HepG2 (cell line): ENCODE measurements at regions not wholly inside any gene's neighbourhood (a gene's known extent, or its start where the extent isn't known, plus 50 kb on each side); places are given as distances from the start of the nearest gene placed in this dataset.

Source experiments
- ATAC-seq: fragments of 200-7000 bp; cut with Tn5 transposase; 3 replicates; pipeline ENCODE4 v1.9.1; 2020; ENCODE audit warnings: mild to moderate bottlenecking, moderate library complexity
- BruUV-seq: library from RNA; stranded (reverse); fragments of 400-500 nt; replicated peaks from 2 replicates; lab custom pipeline; 2021; lab: Mats Ljungman, UMichigan
- CTCF ChIA-PET: fragments of 300-600 bp; formaldehyde crosslinking; extraction: SDS; loops from one replicate; lab custom pipeline; 2021; ENCODE audit warnings: low total read pairs, inconsistent platforms, low intra/inter-chr PET ratio; lab: Yijun Ruan, JAX
- POLR2A ChIA-PET: fragments of 350-600 bp; sonication (Branson Sonifier 250); formaldehyde crosslinking; loops from one replicate; lab custom pipeline; 2020; ENCODE audit warnings: antibody characterized with exemption, inconsistent platforms; lab: Yijun Ruan, JAX
- DNase-seq: peaks from one replicate; pipeline ENCODE4 v3.0.0-alpha.2; 2015; ENCODE audit warnings: low spot score
- FAIRE-seq: peaks from 3 replicates; lab custom pipeline; 2011; peaks lifted over from hg19 to GRCh38; lab: Jason Lieb, UNC
- H2AFZ ChIP-seq: one replicate; pipeline ENCODE4 v1.6.1; 2011; ENCODE audit warnings: low read length, inconsistent platforms
- H3K27ac ChIP-seq: fragments of 300-600 bp; 3 replicates; pipeline ENCODE4 v1.8.0; 2011; ENCODE audit warnings: mixed run types, mild to moderate bottlenecking, mixed read lengths, low read length, inconsistent platforms; ENCODE audit not compliant: insufficient read depth; ENCODE audit errors: extremely low read length
- H3K27me3 ChIP-seq, 2 experiments: fragments of 200-600 bp in 1 of 2; 2 replicates in 1 of 2; 3 replicates in 1 of 2; pipeline versions ENCODE4 v1.6.0 to v1.8.0; 2011; ENCODE audit warnings: low read length in 2 of 2, mild to moderate bottlenecking in 2 of 2, moderate library complexity in 2 of 2, inconsistent platforms in 1 of 2; ENCODE audit not compliant: insufficient read depth in 2 of 2, control insufficient read depth in 1 of 2
- H3K36me3 ChIP-seq, 2 experiments: fragments of 200-600 bp in 1 of 2; replicated peaks in 1 of 2; 2 replicates in 1 of 2; 3 replicates in 1 of 2; pipeline versions ENCODE4 v1.5.1 to v1.8.0; 2011; ENCODE audit warnings: low read length in 2 of 2, inconsistent platforms in 1 of 2; ENCODE audit not compliant: insufficient read depth in 2 of 2, control insufficient read depth in 1 of 2
- H3K4me1 ChIP-seq: 2 replicates; pipeline ENCODE4 v1.5.1; 2012; ENCODE audit warnings: low read length, inconsistent platforms; ENCODE audit not compliant: insufficient read depth
- H3K4me2 ChIP-seq: 2 replicates; pipeline ENCODE4 v1.6.0; 2011; ENCODE audit warnings: low read depth, low read length, inconsistent platforms
- H3K4me3 ChIP-seq, 3 experiments: fragments of 200-600 bp in 1 of 3; sonication (generic), shearing (Covaris generic) in 1 of 3; replicated peaks in 1 of 3; 2 replicates each; pipeline ENCODE4 v1.5.1; 2011 to 2016; ENCODE audit warnings: low read length in 3 of 3, inconsistent platforms in 2 of 3, low read depth in 2 of 3, mild to moderate bottlenecking in 2 of 3, control low read depth in 1 of 3, mixed read lengths in 1 of 3; ENCODE audit not compliant: insufficient read depth in 1 of 3
- H3K79me2 ChIP-seq: one replicate; pipeline ENCODE4 v1.6.1; 2011; ENCODE audit warnings: low read length, inconsistent platforms; ENCODE audit not compliant: insufficient read depth
- H3K9ac ChIP-seq: 2 replicates; pipeline ENCODE4 v1.6.0; 2011; ENCODE audit warnings: mild to moderate bottlenecking, low read depth, low read length, inconsistent platforms; ENCODE audit not compliant: insufficient read depth
- H3K9me3 ChIP-seq: 2 replicates; pipeline ENCODE4 v1.5.1; 2012; ENCODE audit warnings: mild to moderate bottlenecking, low read length
- H4K20me1 ChIP-seq: 2 replicates; pipeline ENCODE4 v1.6.0; 2011; ENCODE audit warnings: inconsistent platforms, mild to moderate bottlenecking, low read length, moderate library complexity; ENCODE audit not compliant: insufficient read depth
- EED ChIP-seq: sonication (generic); formaldehyde crosslinking; IDR thresholded peaks from 2 replicates; pipeline ENCODE4 v1.5.0; 2020; ENCODE audit warnings: mild to moderate bottlenecking, missing genetic modification reagents
- ETV6 ChIP-seq: sonication (generic); formaldehyde crosslinking; conservative IDR thresholded peaks from 2 replicates; pipeline ENCODE4 v1.4.0; 2020; ENCODE audit warnings: missing genetic modification reagents
- STAG1 ChIP-seq: sonication (generic); formaldehyde crosslinking; IDR thresholded peaks from 2 replicates; pipeline ENCODE4 v1.4.0; 2020; ENCODE audit warnings: missing genetic modification reagents
- TOPORS ChIP-seq: sonication (generic); formaldehyde crosslinking; IDR thresholded peaks from 2 replicates; pipeline ENCODE4 v1.8.0; 2023; ENCODE audit warnings: mild to moderate bottlenecking, missing genetic modification reagents
- ZNF264 ChIP-seq: sonication (generic); formaldehyde crosslinking; IDR thresholded peaks from 2 replicates; pipeline ENCODE4 v1.4.0; 2020; ENCODE audit warnings: missing genetic modification reagents
- ZNF713 ChIP-seq: sonication (generic); formaldehyde crosslinking; IDR thresholded peaks from 2 replicates; pipeline ENCODE4 v1.4.0; 2020; ENCODE audit warnings: mild to moderate bottlenecking, missing genetic modification reagents
- WGBS: methylation state at CpG from one replicate; pipeline ENCODE4 v1.1.6; 2017; ENCODE audit warnings: low lambda C conversion rate; 5-methylcytosine and 5-hydroxymethylcytosine counted together
- in situ Hi-C: cut with HindIII; loops from 2 replicates; pipeline ENCODE4 v1.10.0; 2017; ENCODE audit warnings: low pct_unique_long_range_greater_than_20kb; ENCODE audit not compliant: extremely low pct_ligation_motif_present
- intact Hi-C: fragments of 100-400 bp; cut with micrococcal nuclease; formaldehyde crosslinking; loops from one replicate; pipeline ENCODE4 v1.10.0; 2022; ENCODE audit not compliant: unreplicated experiment
- TF ChIP-seq, protein P1 (sequence below): sonication (generic); formaldehyde crosslinking; IDR thresholded peaks from 2 replicates; pipeline ENCODE4 v1.5.0; 2020; ENCODE audit warnings: mild to moderate bottlenecking, missing genetic modification reagents, moderate library complexity

DNA sequence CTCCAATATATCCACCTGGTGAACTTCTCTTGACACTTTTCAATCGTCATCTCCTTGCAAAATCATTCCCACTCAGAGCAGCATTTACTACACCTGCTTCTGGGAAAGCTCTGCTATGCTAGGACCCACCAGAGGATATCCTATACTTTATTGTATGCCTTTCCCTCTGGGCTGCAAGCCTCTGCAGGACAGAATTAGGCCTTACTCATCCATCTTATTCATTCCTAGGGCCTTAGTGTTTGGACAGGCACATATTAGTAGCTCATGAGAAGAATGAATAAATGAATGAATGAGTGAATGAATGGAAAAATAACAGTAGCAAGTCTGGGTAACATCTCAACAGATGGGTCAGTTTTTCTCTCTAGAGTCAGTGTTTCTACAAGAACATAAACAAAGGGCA lies 216.1 kb downstream of the MAFB start (continued):
- TF ChIP-seq ETV6 (CRISPR knock-in tag) (no peak), EED (CRISPR knock-in tag) (no peak), ZNF713 (CRISPR knock-in tag) (no peak), TOPORS (CRISPR knock-in tag) (no peak)

DNA sequence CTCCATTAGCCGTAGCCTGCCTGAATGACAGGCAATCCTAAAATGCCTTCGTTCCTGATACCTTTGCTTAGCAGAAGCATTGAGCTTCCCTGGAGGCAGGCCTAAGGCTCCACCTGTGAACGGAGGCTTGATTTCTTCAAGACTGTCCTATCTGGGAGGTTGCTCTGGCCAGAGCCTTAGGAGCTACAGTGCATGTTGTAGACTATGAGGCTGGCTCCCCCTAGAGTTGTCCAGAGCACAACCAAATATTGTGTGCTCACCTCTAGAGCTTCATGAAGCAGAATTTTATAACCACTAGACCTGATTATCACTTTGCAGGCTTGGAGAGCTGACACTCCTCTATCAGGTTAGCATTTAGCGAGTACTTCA lies 217.8 kb downstream of the MAFB start:
- TF ChIP-seq STAG1 (peak; percentile 36; the same call in 1 of the 2 replicates), ZNF264 (CRISPR knock-in tag) (no peak)
- TF ChIP-seq, protein P1, sequence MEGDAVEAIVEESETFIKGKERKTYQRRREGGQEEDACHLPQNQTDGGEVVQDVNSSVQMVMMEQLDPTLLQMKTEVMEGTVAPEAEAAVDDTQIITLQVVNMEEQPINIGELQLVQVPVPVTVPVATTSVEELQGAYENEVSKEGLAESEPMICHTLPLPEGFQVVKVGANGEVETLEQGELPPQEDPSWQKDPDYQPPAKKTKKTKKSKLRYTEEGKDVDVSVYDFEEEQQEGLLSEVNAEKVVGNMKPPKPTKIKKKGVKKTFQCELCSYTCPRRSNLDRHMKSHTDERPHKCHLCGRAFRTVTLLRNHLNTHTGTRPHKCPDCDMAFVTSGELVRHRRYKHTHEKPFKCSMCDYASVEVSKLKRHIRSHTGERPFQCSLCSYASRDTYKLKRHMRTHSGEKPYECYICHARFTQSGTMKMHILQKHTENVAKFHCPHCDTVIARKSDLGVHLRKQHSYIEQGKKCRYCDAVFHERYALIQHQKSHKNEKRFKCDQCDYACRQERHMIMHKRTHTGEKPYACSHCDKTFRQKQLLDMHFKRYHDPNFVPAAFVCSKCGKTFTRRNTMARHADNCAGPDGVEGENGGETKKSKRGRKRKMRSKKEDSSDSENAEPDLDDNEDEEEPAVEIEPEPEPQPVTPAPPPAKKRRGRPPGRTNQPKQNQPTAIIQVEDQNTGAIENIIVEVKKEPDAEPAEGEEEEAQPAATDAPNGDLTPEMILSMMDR (CRISPR knock-in tag) = peak; percentile 27
- Histone ChIP-seq H2AFZ (no peak overlapping the region), H3K4me3 (no peak overlapping the region), H3K4me1 (no peaks in the 10 kb centered on the region), H3K9ac (no peak overlapping the region), H3K27me3 (no peaks in the 10 kb centered on the region), H4K20me1 (no peaks in the 10 kb centered on the region), H3K4me2 (no peak overlapping the region), H3K79me2 (no peaks in the 10 kb centered on the region), H3K27ac (no peak overlapping the region), H3K36me3 (no peaks in the 10 kb centered on the region), H3K9me3 (no peaks in the 10 kb centered on the region)
- no TSS peak for BruUV-seq
- WGBS = 29% methylated on average over 4 of the region's 4 CpGs
- ATAC-seq (peak; percentile 69), DNase-seq (no peak), FAIRE-seq (no peak)
- ChIA-PET CTCF (no interaction called here), POLR2A (no interaction called here)
- intact Hi-C loops (no loop called here), in situ Hi-C loops (no loop called here)
